Brain microvascular endothelial cell (primary cell): ENCODE measurements at regions not wholly inside any gene's neighbourhood (a gene's known extent, or its start where the extent isn't known, plus 50 kb on each side); places are given as distances from the start of the nearest gene placed in this dataset.

ENCODE experiments used
- DNase-seq: peaks from one replicate; pipeline ENCODE4 v3.0.0-alpha.2; 2020
- H3K27ac ChIP-seq: fragments of 250-450 bp; sonication (Bioruptor Pico); 2 replicates; pipeline ENCODE4 v1.5.1; 2020; ENCODE audit warnings: mild to moderate bottlenecking, moderate library complexity
- H3K27me3 ChIP-seq: fragments of 250-450 bp; sonication (Bioruptor Pico); replicated peaks from 2 replicates; pipeline ENCODE4 v1.5.1; 2020; ENCODE audit warnings: mild to moderate bottlenecking
- H3K36me3 ChIP-seq: fragments of 250-450 bp; sonication (Bioruptor Pico); replicated peaks from 2 replicates; pipeline ENCODE4 v1.5.1; 2020; ENCODE audit warnings: mild to moderate bottlenecking
- H3K4me3 ChIP-seq: 2 replicates; pipeline ENCODE4 v1.5.1; 2011; ENCODE audit warnings: low read depth, mild to moderate bottlenecking, control low read depth, low read length, moderate library complexity
- CTCF ChIP-seq: IDR thresholded peaks from 2 replicates; pipeline ENCODE4 v1.5.1; 2011; ENCODE audit warnings: low read depth, mild to moderate bottlenecking, moderate library complexity, low read length, control low read depth, inconsistent platforms; ENCODE audit errors: missing control alignments
- in situ Hi-C: cut with HindIII; loops from 2 replicates; pipeline ENCODE4 v1.10.0; 2017; ENCODE audit warnings: low sequenced_read_pairs, low pct_ligation_motif_present

GRCh38 chr2:238729261-238729935 lies 118.5 kb upstream of the TWIST2 start:
- no peak overlapping the region for H3K4me3 ChIP-seq
- DNase-seq: no peak
- TF ChIP-seq CTCF: no peak
- H3K27me3 ChIP-seq: no peaks in the 10 kb centered on the region
- in situ Hi-C loops: no loop called here
- H3K27ac ChIP-seq: no peak overlapping the region
- no peaks in the 10 kb centered on the region for H3K36me3 ChIP-seq

- TF ChIP-seq CTCF: no peak
- in situ Hi-C loops: no loop called here
- Histone ChIP-seq H3K27ac (no peak overlapping the region), H3K27me3 (no peaks in the 10 kb centered on the region), H3K4me3 (no peak overlapping the region), H3K36me3 (no peaks in the 10 kb centered on the region)
- DNase-seq: no peak
Observed at GRCh38 chr2:238730001-238730669, 117.8 kb upstream of the TWIST2 start.

GRCh38 chr2:238730881-238731280 lies 117.0 kb upstream of the TWIST2 start:
- no peak overlapping the region for H3K27ac ChIP-seq
- in situ Hi-C loops: no loop called here
- H3K4me3 ChIP-seq: no peak overlapping the region
- H3K36me3 ChIP-seq: no peaks in the 10 kb centered on the region
- no peaks in the 10 kb centered on the region for H3K27me3 ChIP-seq
- no peak for TF ChIP-seq CTCF
- DNase-seq: no peak

- in situ Hi-C loops: no loop called here
- Histone ChIP-seq H3K4me3 (no peak overlapping the region), H3K36me3 (no peaks in the 10 kb centered on the region), H3K27ac (no peak overlapping the region), H3K27me3 (no peaks in the 10 kb centered on the region)
- DNase-seq: no peak
- TF ChIP-seq CTCF: no peak
Observed at GRCh38 chr2:238731961-238732360, 115.9 kb upstream of the TWIST2 start.

GRCh38 chr2:238738917-238739316 lies 109.0 kb upstream of the TWIST2 start:
- no peak overlapping the region for H3K27ac ChIP-seq
- in situ Hi-C loops: no loop called here
- TF ChIP-seq CTCF: no peak
- H3K4me3 ChIP-seq: no peak overlapping the region
- DNase-seq: no peak
- H3K27me3 ChIP-seq: no peaks in the 10 kb centered on the region
- H3K36me3 ChIP-seq: no peaks in the 10 kb centered on the region

- in situ Hi-C loops: no loop called here
- no peak for TF ChIP-seq CTCF
- Histone ChIP-seq H3K36me3 (no peaks in the 10 kb centered on the region), H3K27me3 (no peaks in the 10 kb centered on the region), H3K4me3 (no peak overlapping the region), H3K27ac (no peak overlapping the region)
- no peak for DNase-seq
Observed at GRCh38 chr2:238739668-238740067, 108.2 kb upstream of the TWIST2 start.
